NCI-H1436 (cell line): ENCODE measurements at regions not wholly inside any gene's neighbourhood (a gene's known extent, or its start where the extent isn't known, plus 50 kb on each side); places are given as distances from the start of the nearest gene placed in this dataset.

ENCODE experiments used
- DNase-seq: peaks from one replicate; lab custom pipeline; 2025; lab: John Stamatoyannopoulos, UW

GRCh38 chr15:87357637-87358313, 898.8 kb downstream of the NTRK3 start:
- DNase-seq = no peak

GRCh38 chr15:87355946-87356345, 900.6 kb downstream of the NTRK3 start:
- no peak for DNase-seq

GRCh38 chr15:87354661-87355410, 901.7 kb downstream of the NTRK3 start:
- DNase-seq = no peak

- no peak for DNase-seq
Observed at GRCh38 chr15:87349181-87349580, 907.4 kb downstream of the NTRK3 start.

GRCh38 chr15:87348746-87349145, 907.8 kb downstream of the NTRK3 start:
- DNase-seq = no peak

- DNase-seq = no peak
Observed at GRCh38 chr15:87347806-87348515, 908.6 kb downstream of the NTRK3 start.

GRCh38 chr15:87345961-87346360, 910.6 kb downstream of the NTRK3 start:
- no peak for DNase-seq

- DNase-seq = no peak
Observed at GRCh38 chr15:87343966-87344365, 912.6 kb downstream of the NTRK3 start.

GRCh38 chr15:87340370-87340769, 916.2 kb downstream of the NTRK3 start:
- DNase-seq = no peak

- DNase-seq = no peak
Observed at GRCh38 chr15:87326269-87326668, 930.3 kb downstream of the NTRK3 start.

GRCh38 chr15:87322870-87323269, 933.7 kb downstream of the NTRK3 start:
- no peak for DNase-seq

- no peak for DNase-seq
Observed at GRCh38 chr15:87322265-87322664, 934.3 kb downstream of the NTRK3 start.

GRCh38 chr15:87317900-87318299, 938.6 kb downstream of the NTRK3 start:
- no peak for DNase-seq

- DNase-seq = no peak
Observed at GRCh38 chr15:87312221-87312620, 944.3 kb downstream of the NTRK3 start.

- no peak for DNase-seq
Observed at GRCh38 chr15:87300146-87300545, 956.4 kb downstream of the NTRK3 start.

GRCh38 chr15:87294854-87295253, 961.7 kb downstream of the NTRK3 start:
- DNase-seq = no peak

GRCh38 chr15:87293031-87293430, 963.5 kb downstream of the NTRK3 start:
- DNase-seq = no peak

- DNase-seq = no peak
Observed at GRCh38 chr15:87287156-87287555, 969.4 kb downstream of the NTRK3 start.

- no peak for DNase-seq
Observed at GRCh38 chr15:87269566-87269965, 987.0 kb downstream of the NTRK3 start.

GRCh38 chr15:87268675-87269074, 987.9 kb downstream of the NTRK3 start:
- DNase-seq = no peak

- DNase-seq = no peak
Observed at GRCh38 chr15:87267798-87268197, 988.7 kb downstream of the NTRK3 start.

GRCh38 chr15:87263871-87264270, 992.7 kb downstream of the NTRK3 start:
- DNase-seq = no peak

- no peak for DNase-seq
Observed at GRCh38 chr15:87263296-87263695, 993.2 kb downstream of the NTRK3 start.
